Ishikawa (cell line): ENCODE measurements at regions not wholly inside any gene's neighbourhood (a gene's known extent, or its start where the extent isn't known, plus 50 kb on each side); places are given as distances from the start of the nearest gene placed in this dataset.

ENCODE experiments used
- CEBPB ChIP-seq: IDR thresholded peaks from 2 replicates; pipeline ENCODE4 v1.6.1; 2012
- EP300 ChIP-seq: IDR thresholded peaks from 2 replicates; pipeline ENCODE4 v1.6.1; 2012; ENCODE audit warnings: borderline replicate concordance
- FOXM1 ChIP-seq: IDR thresholded peaks from 2 replicates; pipeline ENCODE4 v1.6.1; 2012; ENCODE audit warnings: low read depth, borderline replicate concordance
- RAD21 ChIP-seq: IDR thresholded peaks from 2 replicates; pipeline ENCODE4 v1.6.1; 2012; ENCODE audit warnings: low read depth
- YY1 ChIP-seq: IDR thresholded peaks from 2 replicates; pipeline ENCODE4 v1.6.1; 2012; ENCODE audit warnings: low read depth
- TF ChIP-seq, protein P1 (sequence below): IDR thresholded peaks from 2 replicates; pipeline ENCODE4 v1.6.1; 2012
- TF ChIP-seq, protein P2 (sequence below): IDR thresholded peaks from 2 replicates; pipeline ENCODE4 v1.6.1; 2012; ENCODE audit warnings: low read depth, mild to moderate bottlenecking

DNA sequence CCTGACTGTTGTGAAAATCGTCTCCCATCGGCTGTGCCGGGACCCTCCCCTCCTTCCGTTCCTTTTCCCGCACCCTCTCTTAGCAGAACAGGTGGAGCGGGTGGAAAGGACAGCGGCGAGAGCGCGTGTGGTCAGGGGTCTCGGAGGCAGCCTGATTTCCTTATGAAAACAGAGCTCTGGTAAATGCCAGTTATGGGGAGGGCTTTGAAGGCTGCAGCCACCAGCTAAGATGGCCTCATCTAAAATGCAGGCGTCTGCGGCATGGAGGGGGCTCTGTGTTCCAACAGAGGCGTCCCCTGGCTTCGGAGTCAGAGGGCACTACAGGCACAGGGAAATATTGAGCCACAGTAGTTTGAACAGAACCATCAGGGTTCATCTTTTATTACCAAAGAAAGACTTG, 93.8 kb upstream of the SOX1 start:
- TF ChIP-seq, protein P1, sequence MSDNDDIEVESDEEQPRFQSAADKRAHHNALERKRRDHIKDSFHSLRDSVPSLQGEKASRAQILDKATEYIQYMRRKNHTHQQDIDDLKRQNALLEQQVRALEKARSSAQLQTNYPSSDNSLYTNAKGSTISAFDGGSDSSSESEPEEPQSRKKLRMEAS, result no peak
- TF ChIP-seq, protein P2, sequence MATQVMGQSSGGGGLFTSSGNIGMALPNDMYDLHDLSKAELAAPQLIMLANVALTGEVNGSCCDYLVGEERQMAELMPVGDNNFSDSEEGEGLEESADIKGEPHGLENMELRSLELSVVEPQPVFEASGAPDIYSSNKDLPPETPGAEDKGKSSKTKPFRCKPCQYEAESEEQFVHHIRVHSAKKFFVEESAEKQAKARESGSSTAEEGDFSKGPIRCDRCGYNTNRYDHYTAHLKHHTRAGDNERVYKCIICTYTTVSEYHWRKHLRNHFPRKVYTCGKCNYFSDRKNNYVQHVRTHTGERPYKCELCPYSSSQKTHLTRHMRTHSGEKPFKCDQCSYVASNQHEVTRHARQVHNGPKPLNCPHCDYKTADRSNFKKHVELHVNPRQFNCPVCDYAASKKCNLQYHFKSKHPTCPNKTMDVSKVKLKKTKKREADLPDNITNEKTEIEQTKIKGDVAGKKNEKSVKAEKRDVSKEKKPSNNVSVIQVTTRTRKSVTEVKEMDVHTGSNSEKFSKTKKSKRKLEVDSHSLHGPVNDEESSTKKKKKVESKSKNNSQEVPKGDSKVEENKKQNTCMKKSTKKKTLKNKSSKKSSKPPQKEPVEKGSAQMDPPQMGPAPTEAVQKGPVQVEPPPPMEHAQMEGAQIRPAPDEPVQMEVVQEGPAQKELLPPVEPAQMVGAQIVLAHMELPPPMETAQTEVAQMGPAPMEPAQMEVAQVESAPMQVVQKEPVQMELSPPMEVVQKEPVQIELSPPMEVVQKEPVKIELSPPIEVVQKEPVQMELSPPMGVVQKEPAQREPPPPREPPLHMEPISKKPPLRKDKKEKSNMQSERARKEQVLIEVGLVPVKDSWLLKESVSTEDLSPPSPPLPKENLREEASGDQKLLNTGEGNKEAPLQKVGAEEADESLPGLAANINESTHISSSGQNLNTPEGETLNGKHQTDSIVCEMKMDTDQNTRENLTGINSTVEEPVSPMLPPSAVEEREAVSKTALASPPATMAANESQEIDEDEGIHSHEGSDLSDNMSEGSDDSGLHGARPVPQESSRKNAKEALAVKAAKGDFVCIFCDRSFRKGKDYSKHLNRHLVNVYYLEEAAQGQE, result no peak
- TF ChIP-seq FOXM1, result no peak
- TF ChIP-seq EP300, result no peak
- no peak for TF ChIP-seq CEBPB
- no peak for TF ChIP-seq YY1
- no peak for TF ChIP-seq RAD21
